HEK293 (cell line): ENCODE measurements at regions not wholly inside any gene's neighbourhood (a gene's known extent, or its start where the extent isn't known, plus 50 kb on each side); places are given as distances from the start of the nearest gene placed in this dataset.

ENCODE experiments used
- CTCF ChIA-PET: fragments of 350-600 bp; formaldehyde crosslinking; extraction: SDS; loops from one replicate; lab custom pipeline; 2021; ENCODE audit warnings: antibody characterized with exemption; lab: Yijun Ruan, JAX
- POLR2A ChIA-PET: fragments of 300-600 bp; formaldehyde crosslinking; extraction: SDS; loops from one replicate; lab custom pipeline; 2020; ENCODE audit warnings: antibody characterized with exemption, inconsistent platforms; lab: Yijun Ruan, JAX
- H3K27ac ChIP-seq: fragments of 200-500 bp; sonication (Bioruptor generic); 2 replicates; pipeline ENCODE4 v1.5.1; 2014; ENCODE audit warnings: low read depth, low read length, control low read depth, inconsistent platforms; ENCODE audit errors: extremely low read depth
- H3K36me3 ChIP-seq, 2 experiments: fragments of 200-500 bp in 1 of 2; sonication (Bioruptor generic) in 1 of 2; 1 replicate in 1 of 2; 2 replicates in 1 of 2; pipeline ENCODE4 v1.5.1; 2014 to 2017; ENCODE audit warnings: inconsistent platforms in 2 of 2, low read length in 2 of 2; ENCODE audit not compliant: control insufficient read depth in 2 of 2, insufficient read depth in 1 of 2
- H3K4me1 ChIP-seq: fragments of 200-500 bp; sonication (Bioruptor generic); 2 replicates; pipeline ENCODE4 v1.5.1; 2014; ENCODE audit warnings: mild to moderate bottlenecking, low read length, inconsistent platforms; ENCODE audit not compliant: control insufficient read depth, insufficient read depth
- H3K4me3 ChIP-seq: 2 replicates; pipeline ENCODE4 v1.5.1; 2011; ENCODE audit warnings: low read depth, mild to moderate bottlenecking, control low read depth, low read length, moderate library complexity
- H3K9me3 ChIP-seq: fragments of 200-500 bp; sonication (Bioruptor generic); 2 replicates; pipeline ENCODE4 v1.5.1; 2014; ENCODE audit warnings: low read depth, low read length, inconsistent platforms; ENCODE audit not compliant: control insufficient read depth, insufficient read depth
- HOXC10 ChIP-seq: sonication (generic); formaldehyde crosslinking; IDR thresholded peaks from 2 replicates; pipeline ENCODE4 v1.8.1; 2023; ENCODE audit warnings: mild to moderate bottlenecking, missing genetic modification reagents
- KLF7 ChIP-seq: fragments of 450-650 bp; formaldehyde crosslinking; IDR thresholded peaks from 2 replicates; pipeline ENCODE4 v1.5.1; 2016; ENCODE audit warnings: missing biosample characterization, missing genetic modification characterization, borderline replicate concordance
- MEIS1 ChIP-seq: sonication (generic); formaldehyde crosslinking; IDR thresholded peaks from 2 replicates; pipeline ENCODE4 v1.8.1; 2022; ENCODE audit warnings: missing genetic modification reagents, mild to moderate bottlenecking, borderline replicate concordance
- PRDM1 ChIP-seq: fragments of 450-650 bp; formaldehyde crosslinking; IDR thresholded peaks from 2 replicates; pipeline ENCODE4; 2016; ENCODE audit warnings: missing biosample characterization, missing genetic modification characterization
- SCRT1 ChIP-seq: fragments of 450-650 bp; formaldehyde crosslinking; IDR thresholded peaks from 2 replicates; pipeline ENCODE4 v1.5.1; 2016; ENCODE audit warnings: missing biosample characterization, missing genetic modification characterization, borderline replicate concordance
- ZNF19 ChIP-seq: fragments of 450-650 bp; formaldehyde crosslinking; IDR thresholded peaks from 2 replicates; pipeline ENCODE4; 2016; ENCODE audit warnings: missing biosample characterization, missing genetic modification characterization, low read depth
- ZNF221 ChIP-seq: fragments of 450-650 bp; formaldehyde crosslinking; IDR thresholded peaks from 2 replicates; pipeline ENCODE4 v1.5.1; 2017; ENCODE audit warnings: missing biosample characterization, missing genetic modification characterization, borderline replicate concordance
- ZNF341 ChIP-seq: fragments of 450-650 bp; formaldehyde crosslinking; IDR thresholded peaks from 2 replicates; pipeline ENCODE4; 2016; ENCODE audit warnings: low read depth, missing biosample characterization, missing genetic modification characterization
- ZNF391 ChIP-seq: fragments of 450-650 bp; formaldehyde crosslinking; IDR thresholded peaks from 2 replicates; pipeline ENCODE4 v1.5.1; 2016; ENCODE audit warnings: low read depth, missing biosample characterization, missing genetic modification characterization, borderline replicate concordance
- ZNF433 ChIP-seq: fragments of 450-650 bp; formaldehyde crosslinking; IDR thresholded peaks from 2 replicates; pipeline ENCODE4 v1.5.1; 2016; ENCODE audit warnings: missing biosample characterization, missing genetic modification characterization, low read depth
- ZNF521 ChIP-seq: fragments of 450-650 bp; formaldehyde crosslinking; IDR thresholded peaks from 2 replicates; pipeline ENCODE4 v1.5.1; 2017; ENCODE audit warnings: missing biosample characterization, mild to moderate bottlenecking, missing genetic modification characterization
- ZNF621 ChIP-seq: fragments of 450-650 bp; formaldehyde crosslinking; IDR thresholded peaks from 2 replicates; pipeline ENCODE4 v1.5.1; 2017; ENCODE audit warnings: missing biosample characterization, missing genetic modification characterization
- ZNF654 ChIP-seq: fragments of 450-650 bp; formaldehyde crosslinking; IDR thresholded peaks from 2 replicates; pipeline ENCODE4 v1.5.1; 2016; ENCODE audit warnings: low read depth, missing biosample characterization, missing genetic modification characterization
- ZNF792 ChIP-seq: fragments of 450-650 bp; formaldehyde crosslinking; IDR thresholded peaks from 2 replicates; pipeline ENCODE4 v1.5.1; 2016; ENCODE audit warnings: missing biosample characterization, missing genetic modification characterization
- ZNF837 ChIP-seq: fragments of 450-650 bp; formaldehyde crosslinking; IDR thresholded peaks from 2 replicates; pipeline ENCODE4 v1.5.1; 2016; ENCODE audit warnings: missing biosample characterization, missing genetic modification characterization
- ZSCAN16 ChIP-seq: fragments of 450-650 bp; formaldehyde crosslinking; IDR thresholded peaks from 2 replicates; pipeline ENCODE4 v1.5.1; 2016; ENCODE audit warnings: missing biosample characterization, missing genetic modification characterization
- ZSCAN30 ChIP-seq: fragments of 450-650 bp; IDR thresholded peaks from 2 replicates; pipeline ENCODE4 v1.5.1; 2018; ENCODE audit warnings: missing biosample characterization, mild to moderate bottlenecking, missing genetic modification characterization, moderate library complexity
- TF ChIP-seq, protein P1 (sequence below): fragments of 450-650 bp; formaldehyde crosslinking; conservative IDR thresholded peaks from 2 replicates; pipeline ENCODE4 v1.5.1; 2016; ENCODE audit warnings: low read depth, missing biosample characterization, missing genetic modification characterization
- TF ChIP-seq, protein P2 (sequence below): fragments of 450-650 bp; formaldehyde crosslinking; IDR thresholded peaks from 2 replicates; pipeline ENCODE4; 2016; ENCODE audit warnings: missing biosample characterization, missing genetic modification characterization

GRCh38 chr15:45784656-45785055 lies 149.8 kb downstream of the SQOR start (continued):
- TF ChIP-seq, protein P1, sequence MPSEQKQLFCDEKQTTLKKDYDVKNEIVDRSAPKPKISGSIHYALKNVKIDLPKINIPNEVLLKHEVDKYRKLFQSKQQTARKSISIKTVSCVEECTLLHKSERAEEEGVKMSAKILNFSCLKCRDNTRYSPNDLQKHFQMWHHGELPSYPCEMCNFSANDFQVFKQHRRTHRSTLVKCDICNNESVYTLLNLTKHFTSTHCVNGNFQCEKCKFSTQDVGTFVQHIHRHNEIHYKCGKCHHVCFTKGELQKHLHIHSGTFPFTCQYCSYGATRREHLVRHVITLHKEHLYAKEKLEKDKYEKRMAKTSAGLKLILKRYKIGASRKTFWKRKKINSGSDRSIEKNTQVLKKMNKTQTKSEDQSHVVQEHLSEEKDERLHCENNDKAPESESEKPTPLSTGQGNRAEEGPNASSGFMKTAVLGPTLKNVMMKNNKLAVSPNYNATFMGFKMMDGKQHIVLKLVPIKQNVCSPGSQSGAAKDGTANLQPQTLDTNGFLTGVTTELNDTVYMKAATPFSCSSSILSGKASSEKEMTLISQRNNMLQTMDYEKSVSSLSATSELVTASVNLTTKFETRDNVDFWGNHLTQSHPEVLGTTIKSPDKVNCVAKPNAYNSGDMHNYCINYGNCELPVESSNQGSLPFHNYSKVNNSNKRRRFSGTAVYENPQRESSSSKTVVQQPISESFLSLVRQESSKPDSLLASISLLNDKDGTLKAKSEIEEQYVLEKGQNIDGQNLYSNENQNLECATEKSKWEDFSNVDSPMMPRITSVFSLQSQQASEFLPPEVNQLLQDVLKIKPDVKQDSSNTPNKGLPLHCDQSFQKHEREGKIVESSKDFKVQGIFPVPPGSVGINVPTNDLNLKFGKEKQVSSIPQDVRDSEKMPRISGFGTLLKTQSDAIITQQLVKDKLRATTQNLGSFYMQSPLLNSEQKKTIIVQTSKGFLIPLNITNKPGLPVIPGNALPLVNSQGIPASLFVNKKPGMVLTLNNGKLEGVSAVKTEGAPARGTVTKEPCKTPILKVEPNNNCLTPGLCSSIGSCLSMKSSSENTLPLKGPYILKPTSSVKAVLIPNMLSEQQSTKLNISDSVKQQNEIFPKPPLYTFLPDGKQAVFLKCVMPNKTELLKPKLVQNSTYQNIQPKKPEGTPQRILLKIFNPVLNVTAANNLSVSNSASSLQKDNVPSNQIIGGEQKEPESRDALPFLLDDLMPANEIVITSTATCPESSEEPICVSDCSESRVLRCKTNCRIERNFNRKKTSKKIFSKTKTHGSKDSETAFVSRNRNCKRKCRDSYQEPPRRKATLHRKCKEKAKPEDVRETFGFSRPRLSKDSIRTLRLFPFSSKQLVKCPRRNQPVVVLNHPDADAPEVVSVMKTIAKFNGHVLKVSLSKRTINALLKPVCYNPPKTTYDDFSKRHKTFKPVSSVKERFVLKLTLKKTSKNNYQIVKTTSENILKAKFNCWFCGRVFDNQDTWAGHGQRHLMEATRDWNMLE (tag by site-specific recombination) = no peak
- TF ChIP-seq PRDM1 (tag by site-specific recombination) (no peak), ZNF391 (no peak), ZNF521 (no peak)
- TF ChIP-seq, protein P2, sequence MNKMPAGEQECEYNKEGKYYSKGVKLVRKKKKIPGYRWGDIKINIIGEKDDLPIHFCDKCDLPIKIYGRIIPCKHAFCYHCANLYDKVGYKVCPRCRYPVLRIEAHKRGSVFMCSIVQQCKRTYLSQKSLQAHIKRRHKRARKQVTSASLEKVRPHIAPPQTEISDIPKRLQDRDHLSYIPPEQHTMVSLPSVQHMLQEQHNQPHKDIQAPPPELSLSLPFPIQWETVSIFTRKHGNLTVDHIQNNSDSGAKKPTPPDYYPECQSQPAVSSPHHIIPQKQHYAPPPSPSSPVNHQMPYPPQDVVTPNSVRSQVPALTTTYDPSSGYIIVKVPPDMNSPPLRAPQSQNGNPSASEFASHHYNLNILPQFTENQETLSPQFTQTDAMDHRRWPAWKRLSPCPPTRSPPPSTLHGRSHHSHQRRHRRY (tag by site-specific recombination) = no peak

DNA sequence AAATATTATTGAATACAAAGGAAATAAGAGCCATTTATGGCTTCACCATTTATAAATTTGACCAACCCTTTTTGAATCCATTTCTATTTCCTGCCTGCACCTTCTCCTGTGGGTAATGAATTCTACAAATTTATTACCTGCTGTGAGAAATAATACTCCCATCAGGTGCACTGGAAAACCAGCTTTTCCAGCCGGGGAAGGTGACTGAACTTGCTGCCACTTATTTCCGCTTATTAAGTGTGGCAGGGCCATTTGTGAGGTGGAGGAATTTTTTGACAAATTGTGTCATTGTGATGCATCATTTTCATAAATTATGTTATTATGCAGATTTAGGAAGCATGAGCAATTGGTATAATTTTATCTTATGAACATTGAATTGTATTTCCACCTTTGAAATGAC lies 151.1 kb downstream of the SQOR start:
- TF ChIP-seq SCRT1 (tag by site-specific recombination) = no peak
- TF ChIP-seq, all 188 proteins: peak for 0
- H3K4me3 ChIP-seq = no peak overlapping the region
- no peaks in the 10 kb centered on the region for H3K9me3 ChIP-seq
- POLR2A ChIA-PET = no interaction called here
- H3K4me1 ChIP-seq = no peaks in the 10 kb centered on the region
- H3K36me3 ChIP-seq = no peaks in the 10 kb centered on the region
- CTCF ChIA-PET = interaction anchor here (0.7 to 1.4 kb wide), 2 partner anchors 71 to 81 kb away, joined by 3 to 5 read pairs; no protein-coding TSS in a partner anchor
- H3K27ac ChIP-seq = no peak overlapping the region

GRCh38 chr15:45790325-45790943 lies 155.6 kb downstream of the SQOR start:
- Histone ChIP-seq H3K27ac (no peak overlapping the region), H3K36me3 (no peaks in the 10 kb centered on the region), H3K4me3 (no peak overlapping the region), H3K9me3 (no peaks in the 10 kb centered on the region), H3K4me1 (no peaks in the 10 kb centered on the region)
- ChIA-PET POLR2A (no interaction called here), CTCF (interaction anchor here (0.7 to 4.2 kb wide), 12 partner anchors 11 to 844 kb away, joined by 3 to 26 read pairs (median 4); no protein-coding TSS in a partner anchor)
- no peak for TF ChIP-seq ZNF221 (tag by site-specific recombination)
- TF ChIP-seq ZNF654 (tag by site-specific recombination) = peak; percentile 12; the same call in 1 of the 2 replicates

DNA sequence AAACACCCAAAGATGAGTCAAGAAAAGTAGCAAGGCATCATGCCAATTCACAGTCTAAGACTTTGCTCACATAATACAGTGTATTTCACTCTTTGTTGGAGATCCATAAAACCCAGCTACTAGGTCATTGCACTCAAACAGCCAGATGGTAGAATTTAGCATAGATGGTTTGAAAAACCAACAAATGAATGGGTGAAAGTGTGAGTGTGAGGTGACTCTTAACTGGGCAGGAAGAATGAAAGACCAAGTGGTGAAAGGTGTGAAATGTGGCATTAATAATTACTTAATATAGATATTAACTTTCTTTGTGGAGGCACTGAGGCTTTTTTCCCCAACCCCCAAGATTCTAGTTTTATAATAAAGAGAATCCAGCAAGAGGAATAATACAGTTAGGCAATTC lies 159.5 kb downstream of the SQOR start:
- Histone ChIP-seq H3K4me3 (no peak overlapping the region), H3K4me1 (no peaks in the 10 kb centered on the region), H3K27ac (no peak overlapping the region), H3K36me3 (no peaks in the 10 kb centered on the region), H3K9me3 (no peaks in the 10 kb centered on the region)
- POLR2A ChIA-PET = no interaction called here
- CTCF ChIA-PET = interaction anchor here (1.7 to 2.7 kb wide), 2 partner anchors 27 to 89 kb away, joined by 4 to 17 read pairs; no protein-coding TSS in a partner anchor
- TF ChIP-seq ZNF792 (tag by site-specific recombination) (no peak), ZSCAN16 (tag by site-specific recombination) (no peak), ZSCAN30 (no peak), ZNF837 (no peak), ZNF19 (no peak), ZNF433 (tag by site-specific recombination) (no peak), HOXC10 (CRISPR knock-in tag) (no peak), ZNF341 (no peak), KLF7 (tag by site-specific recombination) (no peak), MEIS1 (no peak), ZNF621 (no peak)
- TF ChIP-seq, protein P2 (tag by site-specific recombination) = no peak
